Activated T-helper 17 cell treated with anti-CD3 and anti-CD28 coated beads, Interleukin-2, amount 50 U/mL, for 72 hours (primary cell): ENCODE measurements at regions not wholly inside any gene's neighbourhood (a gene's known extent, or its start where the extent isn't known, plus 50 kb on each side); places are given as distances from the start of the nearest gene placed in this dataset.

Experiments used
- ATAC-seq: fragments of 150-1000 bp; cut with Tn5 transposase; replicated peaks from 2 replicates; pipeline ENCODE4 v1.10.0; 2021; ENCODE audit warnings: mild to moderate bottlenecking, moderate library complexity
- H3K27ac Mint-ChIP-seq: one replicate; pipeline ENCODE4 v1.8.0; 2022; ENCODE audit warnings: mixed read lengths
- H3K27me3 Mint-ChIP-seq: one replicate; pipeline ENCODE4 v1.8.0; 2022; ENCODE audit warnings: mixed read lengths
- H3K36me3 Mint-ChIP-seq: one replicate; pipeline ENCODE4 v1.8.0; 2022; ENCODE audit warnings: low read depth, mild to moderate bottlenecking, mixed read lengths
- H3K4me1 Mint-ChIP-seq: one replicate; pipeline ENCODE4 v1.8.0; 2022; ENCODE audit warnings: mixed read lengths
- H3K4me3 Mint-ChIP-seq: one replicate; pipeline ENCODE4 v1.8.0; 2022; ENCODE audit warnings: mild to moderate bottlenecking, mixed read lengths
- H3K9me3 Mint-ChIP-seq: one replicate; pipeline ENCODE4 v1.8.0; 2022; ENCODE audit warnings: mixed read lengths

- Mint-ChIP-seq H3K27ac (no peak overlapping the region), H3K4me1 (no peaks in the 10 kb centered on the region), H3K36me3 (no peaks in the 10 kb centered on the region), H3K4me3 (no peak overlapping the region), H3K9me3 (no peaks in the 10 kb centered on the region), H3K27me3 (peaks cover 12% of the 10 kb centered on the region)
- no peak for ATAC-seq
These were observed 248.6 kb upstream of the SIX2 start for GRCh38 chr2:45257820-45258219.

DNA sequence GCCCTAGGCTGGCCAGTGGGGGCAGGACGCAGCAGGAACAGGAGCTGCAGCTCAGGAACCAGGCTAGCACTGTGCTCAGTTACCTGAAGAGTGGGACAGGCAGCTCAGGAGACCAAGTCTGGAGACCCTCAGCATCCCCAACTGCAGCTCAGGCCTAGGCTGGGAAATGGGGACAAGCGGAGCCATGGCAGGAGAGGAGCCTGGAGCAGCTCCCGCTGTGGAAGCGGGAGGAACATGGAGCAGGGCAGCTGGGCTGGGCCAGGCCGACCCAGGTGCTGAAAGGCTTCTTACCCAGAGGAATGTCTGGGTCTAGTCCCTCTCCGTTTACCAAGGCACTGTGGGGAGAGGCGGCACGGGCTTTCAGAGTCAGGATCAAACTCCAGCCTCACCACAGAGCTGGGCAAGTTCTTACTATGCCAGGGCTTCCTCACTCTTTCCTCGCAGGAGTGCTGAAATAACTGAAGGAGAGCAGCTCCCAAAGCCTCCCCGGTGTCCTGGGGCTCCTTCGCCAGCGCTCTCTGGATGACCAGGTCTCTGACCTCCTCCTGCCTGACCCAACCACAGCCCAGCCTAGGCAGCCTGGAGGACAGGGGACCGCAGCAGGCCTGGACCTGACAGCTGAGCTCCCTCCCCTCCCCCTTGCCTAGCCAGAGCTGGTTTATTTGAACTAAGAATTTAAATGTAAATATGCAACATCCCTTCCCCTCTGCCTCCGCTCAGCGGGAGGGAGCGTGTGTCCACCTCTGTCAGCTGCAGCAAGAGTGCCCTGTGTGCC lies 247.8 kb upstream of the SIX2 start:
- H3K27me3 Mint-ChIP-seq, result peaks cover 7% of the 10 kb centered on the region
- no peak overlapping the region for H3K27ac Mint-ChIP-seq
- H3K9me3 Mint-ChIP-seq, result no peaks in the 10 kb centered on the region
- no peaks in the 10 kb centered on the region for H3K36me3 Mint-ChIP-seq
- no peak overlapping the region for H3K4me3 Mint-ChIP-seq
- no peak for ATAC-seq
- H3K4me1 Mint-ChIP-seq, result no peaks in the 10 kb centered on the region

GRCh38 chr2:45256173-45256866 lies 247.1 kb upstream of the SIX2 start:
- no peak for ATAC-seq
- Mint-ChIP-seq H3K9me3 (no peaks in the 10 kb centered on the region), H3K4me1 (no peaks in the 10 kb centered on the region), H3K27me3 (peaks cover 7% of the 10 kb centered on the region), H3K36me3 (no peaks in the 10 kb centered on the region), H3K4me3 (no peak overlapping the region), H3K27ac (no peak overlapping the region)

- no peaks in the 10 kb centered on the region for H3K4me1 Mint-ChIP-seq
- H3K4me3 Mint-ChIP-seq, result no peak overlapping the region
- ATAC-seq, result no peak
- peaks cover 3% of the 10 kb centered on the region for H3K27me3 Mint-ChIP-seq
- no peaks in the 10 kb centered on the region for H3K9me3 Mint-ChIP-seq
- no peaks in the 10 kb centered on the region for H3K36me3 Mint-ChIP-seq
- no peak overlapping the region for H3K27ac Mint-ChIP-seq
These were observed 246.3 kb upstream of the SIX2 start for GRCh38 chr2:45255563-45255962.

- H3K4me3 Mint-ChIP-seq, result no peak overlapping the region
- no peaks in the 10 kb centered on the region for H3K36me3 Mint-ChIP-seq
These were observed 244.8 kb upstream of the SIX2 start for GRCh38 chr2:45254025-45254424.

DNA sequence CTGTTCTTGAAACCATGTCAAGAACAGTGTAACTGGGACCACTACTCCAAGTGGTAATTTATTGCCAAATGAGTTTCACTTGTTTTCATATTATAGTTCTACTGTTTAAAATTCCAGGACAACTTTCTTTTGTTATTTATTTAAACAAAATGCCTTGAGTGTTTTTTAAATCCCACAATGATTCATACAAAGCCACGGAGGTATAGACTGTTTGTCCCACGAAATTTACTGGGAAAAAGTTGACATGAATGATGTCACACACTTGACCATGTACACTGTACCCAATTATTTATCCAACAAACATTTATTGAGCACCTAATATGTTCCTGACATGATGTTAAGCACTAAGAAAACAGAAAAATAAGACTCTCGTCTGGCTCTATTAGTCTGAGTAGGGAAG lies 243.9 kb upstream of the SIX2 start:
- H3K4me1 Mint-ChIP-seq, result no peaks in the 10 kb centered on the region
- H3K9me3 Mint-ChIP-seq, result no peaks in the 10 kb centered on the region
- ATAC-seq, result no peak
- H3K4me3 Mint-ChIP-seq, result no peak overlapping the region
- no peak overlapping the region for H3K27ac Mint-ChIP-seq
- H3K27me3 Mint-ChIP-seq, result no peaks in the 10 kb centered on the region
- no peaks in the 10 kb centered on the region for H3K36me3 Mint-ChIP-seq

More at GRCh38 chr2:45254025-45254424, 244.8 kb upstream of the SIX2 start:
- no peak for ATAC-seq
- H3K27me3 Mint-ChIP-seq, result peaks cover 3% of the 10 kb centered on the region
- no peaks in the 10 kb centered on the region for H3K9me3 Mint-ChIP-seq
- no peak overlapping the region for H3K27ac Mint-ChIP-seq
- H3K4me1 Mint-ChIP-seq, result no peaks in the 10 kb centered on the region

DNA sequence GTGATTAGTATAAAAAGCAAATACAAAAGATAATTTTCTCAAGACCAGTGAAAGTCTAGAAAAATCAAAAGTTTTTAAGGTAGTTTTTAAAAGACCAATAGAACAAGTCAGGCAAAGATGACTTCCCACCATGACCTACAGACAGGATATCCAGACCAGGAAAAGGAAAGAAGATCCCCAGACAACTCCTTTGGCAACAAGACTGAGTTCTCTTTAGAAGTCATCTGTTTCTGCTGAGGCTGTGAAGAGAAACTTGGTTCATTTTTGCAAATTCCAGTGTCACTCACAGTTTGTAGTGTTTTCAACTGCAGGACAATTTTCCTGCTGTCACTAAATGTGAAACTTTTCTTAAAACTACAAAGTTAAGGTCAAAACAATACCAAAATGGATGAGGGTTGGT lies 240.9 kb upstream of the SIX2 start:
- no peak for ATAC-seq

DNA sequence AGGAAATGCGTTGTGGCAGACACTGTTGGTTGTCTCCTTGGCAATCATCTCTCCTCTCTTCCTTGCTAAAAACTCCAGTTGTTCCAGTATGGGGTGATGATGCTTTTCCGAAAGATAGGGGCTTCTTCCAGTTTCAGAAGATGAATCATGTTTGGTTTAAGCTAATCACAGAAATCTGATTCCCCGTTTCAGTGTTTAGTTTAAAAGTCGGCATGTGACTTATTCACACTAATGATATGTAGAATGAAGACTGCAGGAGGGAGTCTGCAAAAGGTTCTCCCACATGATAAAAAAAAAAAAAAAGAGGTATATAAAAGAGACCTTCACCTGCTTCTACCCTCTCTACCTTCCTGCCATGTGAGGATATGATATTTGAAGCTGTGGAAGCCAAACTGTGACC lies 239.0 kb upstream of the SIX2 start:
- Mint-ChIP-seq H3K4me3 (no peak overlapping the region), H3K36me3 (no peaks in the 10 kb centered on the region), H3K9me3 (no peaks in the 10 kb centered on the region), H3K4me1 (no peaks in the 10 kb centered on the region), H3K27ac (no peak overlapping the region), H3K27me3 (peaks cover 3% of the 10 kb centered on the region)
- ATAC-seq, result no peak

More for the DNA sequence above, 240.9 kb upstream of the SIX2 start:
- Mint-ChIP-seq H3K27me3 (peaks cover 3% of the 10 kb centered on the region), H3K4me3 (no peak overlapping the region), H3K36me3 (no peaks in the 10 kb centered on the region), H3K9me3 (no peaks in the 10 kb centered on the region), H3K4me1 (no peaks in the 10 kb centered on the region), H3K27ac (no peak overlapping the region)

- H3K4me1 Mint-ChIP-seq, result no peaks in the 10 kb centered on the region
- H3K9me3 Mint-ChIP-seq, result no peaks in the 10 kb centered on the region
- H3K36me3 Mint-ChIP-seq, result no peaks in the 10 kb centered on the region
- H3K27me3 Mint-ChIP-seq, result peaks cover 7% of the 10 kb centered on the region
- no peak for ATAC-seq
- no peak overlapping the region for H3K4me3 Mint-ChIP-seq
- no peak overlapping the region for H3K27ac Mint-ChIP-seq
These were observed 235.7 kb upstream of the SIX2 start for GRCh38 chr2:45244928-45245327.

DNA sequence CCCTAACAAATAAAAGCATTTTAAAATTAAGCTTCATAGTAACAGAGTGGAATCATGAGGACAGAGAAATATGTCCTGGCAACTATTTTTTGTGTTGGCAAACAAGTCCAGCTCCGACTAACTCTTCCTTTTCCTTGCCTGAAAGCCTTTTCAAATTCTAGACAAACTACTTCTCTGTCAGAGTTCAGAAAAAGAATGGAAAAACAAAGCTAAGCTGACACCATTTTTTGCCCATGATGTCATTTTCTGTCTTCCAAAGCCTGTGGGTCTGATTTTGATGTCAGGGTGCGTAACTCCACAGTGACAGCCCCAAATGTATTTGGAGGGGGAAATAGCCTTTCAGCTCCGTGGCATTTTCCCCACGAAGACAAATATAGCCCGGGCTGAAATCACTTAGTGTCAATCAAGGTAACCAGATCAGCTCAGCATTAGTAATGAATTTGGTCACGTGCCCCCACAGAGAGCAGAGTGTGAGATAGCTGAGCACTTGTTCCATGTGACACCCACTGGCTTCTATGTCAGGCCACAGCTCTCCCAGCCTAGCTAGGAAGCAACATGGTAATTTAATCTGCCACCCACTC lies 233.0 kb upstream of the SIX2 start:
- no peaks in the 10 kb centered on the region for H3K4me1 Mint-ChIP-seq
- no peak overlapping the region for H3K4me3 Mint-ChIP-seq

DNA sequence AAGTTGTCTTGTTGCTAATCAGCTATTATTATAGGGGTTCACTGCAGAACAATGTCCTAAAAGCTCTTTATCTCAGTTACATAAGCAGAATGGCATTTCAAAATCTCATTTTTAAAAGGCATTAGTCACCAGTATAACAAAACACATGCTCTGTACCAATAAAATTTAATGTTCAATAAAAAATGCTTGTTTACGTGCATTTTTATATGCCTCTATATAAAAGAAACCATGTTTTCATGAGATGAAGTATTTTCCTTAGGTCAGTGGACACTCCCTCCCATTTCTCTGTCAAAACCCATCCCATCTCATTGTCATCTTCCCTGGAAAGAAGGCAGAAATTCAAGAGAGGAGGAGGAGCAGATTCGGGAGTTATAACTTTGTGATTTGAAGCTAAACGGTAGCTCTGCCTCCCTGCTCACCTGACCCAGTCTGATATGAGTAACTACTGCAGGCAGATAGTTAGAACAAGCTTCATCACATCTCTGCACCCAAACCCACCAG lies 231.9 kb upstream of the SIX2 start:
- no peaks in the 10 kb centered on the region for H3K4me1 Mint-ChIP-seq
- ATAC-seq, result no peak
- no peak overlapping the region for H3K27ac Mint-ChIP-seq
- H3K4me3 Mint-ChIP-seq, result no peak overlapping the region
- no peaks in the 10 kb centered on the region for H3K9me3 Mint-ChIP-seq
- H3K27me3 Mint-ChIP-seq, result peaks cover 22% of the 10 kb centered on the region
- H3K36me3 Mint-ChIP-seq, result no peaks in the 10 kb centered on the region

More for the DNA sequence above, 233.0 kb upstream of the SIX2 start:
- H3K9me3 Mint-ChIP-seq, result no peaks in the 10 kb centered on the region
- H3K27ac Mint-ChIP-seq, result no peak overlapping the region
- H3K36me3 Mint-ChIP-seq, result no peaks in the 10 kb centered on the region
- H3K27me3 Mint-ChIP-seq, result peaks cover 14% of the 10 kb centered on the region
- ATAC-seq, result no peak

DNA sequence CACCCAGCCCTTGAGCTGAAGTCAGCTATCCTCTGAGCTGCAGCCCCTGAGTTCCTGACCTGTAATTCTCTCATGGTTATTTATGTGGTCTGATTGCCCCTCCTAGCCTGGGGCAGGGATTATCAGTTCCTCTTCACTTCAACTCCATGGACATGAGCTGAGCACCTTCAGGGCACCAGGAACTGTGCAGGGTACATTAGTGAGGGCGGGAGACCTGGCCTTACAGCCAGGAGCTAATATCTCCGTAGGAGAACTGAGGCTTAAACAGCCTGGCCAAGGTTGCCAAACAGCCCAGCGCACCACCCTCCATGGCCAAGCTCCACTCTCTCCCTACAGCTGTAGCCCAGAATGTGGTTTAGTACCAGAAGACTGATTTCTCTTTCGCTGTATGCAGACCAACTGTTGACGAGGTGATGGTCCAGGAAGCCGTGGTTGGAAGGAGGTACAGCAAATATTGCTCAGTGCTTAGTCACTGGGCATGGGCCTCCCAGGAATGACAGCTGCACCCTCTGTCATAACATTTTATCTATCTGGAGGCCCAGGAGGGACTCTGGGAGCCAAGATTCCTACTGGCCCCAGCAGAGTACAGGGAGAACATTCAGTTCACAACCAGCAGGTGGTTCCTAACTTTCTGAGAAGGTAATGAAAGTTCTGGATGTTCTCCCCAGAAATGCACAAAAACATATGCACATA lies 228.7 kb upstream of the SIX2 start:
- H3K36me3 Mint-ChIP-seq, result no peaks in the 10 kb centered on the region
- no peaks in the 10 kb centered on the region for H3K9me3 Mint-ChIP-seq
- no peaks in the 10 kb centered on the region for H3K4me1 Mint-ChIP-seq
- H3K27me3 Mint-ChIP-seq, result peaks cover 28% of the 10 kb centered on the region
- peak; percentile 75 for ATAC-seq
- no peak overlapping the region for H3K27ac Mint-ChIP-seq
- H3K4me3 Mint-ChIP-seq, result no peak overlapping the region

DNA sequence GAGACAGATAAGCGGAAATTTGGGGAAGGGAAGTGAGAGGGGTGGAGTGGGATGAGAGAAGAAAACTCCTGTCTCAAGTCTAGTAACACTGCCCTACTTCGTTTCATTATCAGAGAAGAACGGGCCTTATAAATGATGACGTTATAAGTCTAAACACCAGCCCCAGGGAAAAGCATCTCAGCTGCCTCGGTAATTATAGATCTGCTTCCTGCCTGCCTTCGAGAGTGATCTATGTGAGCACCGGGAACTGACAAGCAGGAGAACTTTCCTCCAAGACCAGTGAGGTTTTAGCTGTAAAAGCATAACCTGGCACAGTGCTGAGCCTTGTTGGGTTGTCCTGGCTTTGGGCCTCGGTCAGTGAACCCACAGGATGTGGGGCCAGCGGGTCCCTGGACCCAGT lies 227.9 kb upstream of the SIX2 start:
- peaks cover 31% of the 10 kb centered on the region for H3K27me3 Mint-ChIP-seq
- H3K4me1 Mint-ChIP-seq, result no peaks in the 10 kb centered on the region
- H3K27ac Mint-ChIP-seq, result no peak overlapping the region
- no peak overlapping the region for H3K4me3 Mint-ChIP-seq
- H3K36me3 Mint-ChIP-seq, result no peaks in the 10 kb centered on the region
- ATAC-seq, result no peak
- H3K9me3 Mint-ChIP-seq, result no peaks in the 10 kb centered on the region

GRCh38 chr2:45236268-45236667 lies 227.0 kb upstream of the SIX2 start:
- H3K27me3 Mint-ChIP-seq, result peaks cover 28% of the 10 kb centered on the region
- H3K36me3 Mint-ChIP-seq, result no peaks in the 10 kb centered on the region
- H3K9me3 Mint-ChIP-seq, result no peaks in the 10 kb centered on the region
- no peaks in the 10 kb centered on the region for H3K4me1 Mint-ChIP-seq
- ATAC-seq, result no peak
- no peak overlapping the region for H3K4me3 Mint-ChIP-seq
- H3K27ac Mint-ChIP-seq, result no peak overlapping the region
